Astrocyte (in vitro differentiated cells and primary cell): ENCODE measurements at regions not wholly inside any gene's neighbourhood (a gene's known extent, or its start where the extent isn't known, plus 50 kb on each side); places are given as distances from the start of the nearest gene placed in this dataset.
A peak's percentile ranks its signal among the peaks of the same experiment; 100 is the strongest.

Source experiments
- DNase-seq: peaks from one replicate; pipeline ENCODE4 v3.0.0-alpha.2; 2010; ENCODE audit warnings: low read depth
- FAIRE-seq: peaks from 2 replicates; lab custom pipeline; 2011; peaks lifted over from hg19 to GRCh38; lab: Jason Lieb, UNC
- H2AFZ ChIP-seq: 2 replicates; pipeline ENCODE4 v1.6.0; 2012; ENCODE audit warnings: low read depth, low read length, inconsistent platforms
- H3K27ac ChIP-seq: 2 replicates; pipeline ENCODE4 v1.5.1; 2011; ENCODE audit warnings: low read depth, low read length, inconsistent platforms
- H3K27me3 ChIP-seq: 2 replicates; pipeline ENCODE4 v1.6.0; 2011; ENCODE audit warnings: low read length, inconsistent platforms; ENCODE audit not compliant: insufficient read depth
- H3K36me3 ChIP-seq: 2 replicates; pipeline ENCODE4 v1.5.1; 2011; ENCODE audit warnings: low read length, inconsistent platforms; ENCODE audit not compliant: insufficient read depth
- H3K4me1 ChIP-seq: 2 replicates; pipeline ENCODE4 v1.5.1; 2011; ENCODE audit warnings: low read length, inconsistent platforms; ENCODE audit not compliant: insufficient read depth
- H3K4me2 ChIP-seq: 2 replicates; pipeline ENCODE4 v1.6.0; 2012; ENCODE audit warnings: low read length, inconsistent platforms
- H3K4me3 ChIP-seq: 2 replicates; pipeline ENCODE4 v1.5.1; 2011; ENCODE audit warnings: low read depth, mild to moderate bottlenecking, low read length, inconsistent platforms; ENCODE audit not compliant: insufficient read depth
- H3K79me2 ChIP-seq: 2 replicates; pipeline ENCODE4 v1.6.0; 2012; ENCODE audit warnings: mild to moderate bottlenecking, low read length, inconsistent platforms; ENCODE audit not compliant: insufficient read depth
- H3K9ac ChIP-seq: 2 replicates; pipeline ENCODE4 v1.6.0; 2012; ENCODE audit warnings: mild to moderate bottlenecking, low read length, inconsistent platforms
- H3K9me3 ChIP-seq: 2 replicates; pipeline ENCODE4 v1.5.1; 2012; ENCODE audit warnings: low read depth, mild to moderate bottlenecking, low read length, inconsistent platforms; ENCODE audit not compliant: insufficient read depth
- H4K20me1 ChIP-seq: 2 replicates; pipeline ENCODE4 v1.6.0; 2012; ENCODE audit warnings: low read length, inconsistent platforms; ENCODE audit not compliant: insufficient read depth
- H3K27ac Mint-ChIP-seq: one replicate; pipeline ENCODE4 v1.8.0; 2021; ENCODE audit warnings: mild to moderate bottlenecking, mixed read lengths; ENCODE audit not compliant: unreplicated experiment
- H3K27me3 Mint-ChIP-seq: one replicate; pipeline ENCODE4 v1.8.0; 2021; ENCODE audit warnings: low read depth, mixed read lengths; ENCODE audit not compliant: unreplicated experiment
- H3K36me3 Mint-ChIP-seq: one replicate; pipeline ENCODE4 v1.8.0; 2021; ENCODE audit warnings: low read depth, mixed read lengths; ENCODE audit not compliant: unreplicated experiment
- H3K4me1 Mint-ChIP-seq: one replicate; pipeline ENCODE4 v1.8.0; 2021; ENCODE audit warnings: low read depth, mixed read lengths; ENCODE audit not compliant: unreplicated experiment
- H3K4me3 Mint-ChIP-seq: one replicate; pipeline ENCODE4 v1.8.0; 2021; ENCODE audit warnings: mild to moderate bottlenecking, moderate library complexity, mixed read lengths; ENCODE audit not compliant: unreplicated experiment
- H3K9me3 Mint-ChIP-seq: one replicate; pipeline ENCODE4 v1.8.0; 2021; ENCODE audit warnings: mild to moderate bottlenecking, mixed read lengths; ENCODE audit not compliant: unreplicated experiment
- CTCF ChIP-seq: IDR thresholded peaks from 2 replicates; pipeline ENCODE4 v1.5.1; 2011; ENCODE audit warnings: low read depth, mild to moderate bottlenecking, inconsistent platforms, low read length, moderate library complexity; ENCODE audit not compliant: insufficient read depth
- EZH2 ChIP-seq: IDR thresholded peaks from 2 replicates; pipeline ENCODE4 v1.6.1; 2012; ENCODE audit warnings: mild to moderate bottlenecking, low read length, inconsistent platforms; ENCODE audit not compliant: insufficient read depth

- no peaks in the 10 kb centered on the region for H4K20me1 ChIP-seq
- H3K27ac ChIP-seq = no peak overlapping the region
- H2AFZ ChIP-seq = no peak overlapping the region
- Mint-ChIP-seq H3K36me3 (no peaks in the 10 kb centered on the region), H3K4me1 (peaks cover 7% of the 10 kb centered on the region), H3K9me3 (peaks cover 5% of the 10 kb centered on the region), H3K4me3 (no peak overlapping the region), H3K27me3 (peaks cover 32% of the 10 kb centered on the region), H3K27ac (no peak overlapping the region)
- H3K9ac ChIP-seq = no peak overlapping the region
- TF ChIP-seq CTCF = no peak
- no peak for TF ChIP-seq EZH2
- H3K4me1 ChIP-seq = no peaks in the 10 kb centered on the region
- H3K36me3 ChIP-seq = no peaks in the 10 kb centered on the region
- H3K4me3 ChIP-seq = no peak overlapping the region
- H3K27me3 ChIP-seq = no peaks in the 10 kb centered on the region
- H3K79me2 ChIP-seq = no peaks in the 10 kb centered on the region
- no peak for FAIRE-seq
- no peak overlapping the region for H3K4me2 ChIP-seq
- no peak for DNase-seq
- H3K9me3 ChIP-seq = no peaks in the 10 kb centered on the region
Measured at GRCh38 chr4:184898793-184899192, 73.0 kb upstream of the ACSL1 start.

GRCh38 chr4:184899261-184900134 is 73.7 kb upstream of the ACSL1 start:
- Histone ChIP-seq H3K36me3 (no peaks in the 10 kb centered on the region), H3K9me3 (no peaks in the 10 kb centered on the region), H3K4me3 (no peak overlapping the region), H3K27ac (no peak overlapping the region), H3K4me2 (no peak overlapping the region), H3K27me3 (no peaks in the 10 kb centered on the region), H3K79me2 (no peaks in the 10 kb centered on the region), H2AFZ (no peak overlapping the region), H3K4me1 (no peaks in the 10 kb centered on the region), H4K20me1 (no peaks in the 10 kb centered on the region), H3K9ac (no peak overlapping the region)
- Mint-ChIP-seq H3K9me3 (peaks cover 4% of the 10 kb centered on the region), H3K4me1 (peaks cover 7% of the 10 kb centered on the region), H3K4me3 (no peak overlapping the region), H3K27me3 (peaks cover 38% of the 10 kb centered on the region), H3K36me3 (no peaks in the 10 kb centered on the region), H3K27ac (no peak overlapping the region)
- TF ChIP-seq EZH2 = no peak
- no peak for TF ChIP-seq CTCF
- no peak for DNase-seq
- no peak for FAIRE-seq

DNA sequence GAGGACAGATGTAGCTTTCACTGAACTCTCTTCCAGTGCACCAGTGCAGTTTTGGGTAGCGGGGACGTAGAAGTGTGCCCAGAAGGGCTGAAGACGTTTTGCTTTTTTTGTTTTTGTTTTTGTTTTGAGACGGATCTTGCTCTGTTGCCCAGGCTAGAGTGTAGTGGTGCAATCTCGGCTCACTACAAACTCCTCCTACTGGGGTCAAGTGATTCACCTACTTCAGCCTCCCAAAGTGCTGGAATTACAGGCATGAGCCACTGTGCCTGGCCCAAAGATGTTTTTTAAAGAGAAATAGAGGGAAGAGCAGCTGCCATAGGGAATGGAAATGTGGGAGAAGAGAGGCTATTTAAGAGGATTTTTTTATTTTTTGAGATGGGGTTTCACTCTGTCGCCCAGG is 74.4 kb upstream of the ACSL1 start:
- Histone ChIP-seq H3K9me3 (no peaks in the 10 kb centered on the region), H4K20me1 (no peaks in the 10 kb centered on the region), H3K9ac (no peak overlapping the region), H3K27ac (no peak overlapping the region), H2AFZ (no peak overlapping the region), H3K27me3 (no peaks in the 10 kb centered on the region), H3K36me3 (no peaks in the 10 kb centered on the region), H3K4me3 (no peak overlapping the region), H3K4me1 (no peaks in the 10 kb centered on the region), H3K79me2 (no peaks in the 10 kb centered on the region), H3K4me2 (no peak overlapping the region)
- DNase-seq (no peak), FAIRE-seq (no peak)
- peaks cover 4% of the 10 kb centered on the region for H3K9me3 Mint-ChIP-seq
- peak overlapping the region; percentile 31 for H3K4me3 Mint-ChIP-seq
- TF ChIP-seq EZH2 (no peak), CTCF (no peak)
- no peak overlapping the region for H3K27ac Mint-ChIP-seq
- peaks cover 7% of the 10 kb centered on the region for H3K4me1 Mint-ChIP-seq
- H3K27me3 Mint-ChIP-seq = peaks cover 38% of the 10 kb centered on the region
- H3K36me3 Mint-ChIP-seq = no peaks in the 10 kb centered on the region
